ENCODE measurements at regions not wholly inside any gene's neighbourhood (a gene's known extent, or its start where the extent isn't known, plus 50 kb on each side); places are given as distances from the start of the nearest gene placed in this dataset.
"Not testable (repeated sequence)": the region's sequence is repeated elsewhere in the genome, so short reads cannot be mapped to it uniquely, and the experiment has no call there.

GRCh38 chr3:144770281-144770680 is 798.7 kb downstream of the DIPK2A start:
- DNase-seq = no peak

- DNase-seq = peak in 1 of 2 donors; percentile 40
Measured at GRCh38 chr3:144770915-144771351, 799.3 kb downstream of the DIPK2A start.

DNA sequence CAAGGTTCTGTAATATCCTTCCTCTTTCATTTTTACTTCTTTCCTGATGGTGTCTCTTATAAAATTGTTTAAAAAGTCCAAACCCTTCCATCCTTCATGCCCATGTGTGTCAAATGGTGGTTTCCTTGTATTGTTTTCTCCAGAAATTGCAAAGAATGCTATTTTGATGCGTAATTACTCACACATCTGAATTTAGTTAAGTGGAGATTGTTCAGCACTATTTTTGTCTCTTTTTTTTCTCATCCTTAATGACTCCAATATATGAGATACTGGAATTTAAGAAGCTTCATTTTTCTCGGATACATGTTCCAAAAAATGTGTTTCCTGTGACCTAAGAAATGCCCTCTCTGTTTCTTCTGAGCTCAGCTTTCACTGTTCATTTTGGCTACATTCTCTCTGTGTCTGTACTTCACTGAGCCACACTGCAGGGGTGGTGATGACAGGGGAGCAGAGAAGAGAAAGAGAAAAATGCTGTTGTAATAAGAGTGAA is 799.8 kb downstream of the DIPK2A start:
- no peak for DNase-seq

- no peak for DNase-seq
Measured at GRCh38 chr3:144772372-144772771, 800.7 kb downstream of the DIPK2A start.

DNA sequence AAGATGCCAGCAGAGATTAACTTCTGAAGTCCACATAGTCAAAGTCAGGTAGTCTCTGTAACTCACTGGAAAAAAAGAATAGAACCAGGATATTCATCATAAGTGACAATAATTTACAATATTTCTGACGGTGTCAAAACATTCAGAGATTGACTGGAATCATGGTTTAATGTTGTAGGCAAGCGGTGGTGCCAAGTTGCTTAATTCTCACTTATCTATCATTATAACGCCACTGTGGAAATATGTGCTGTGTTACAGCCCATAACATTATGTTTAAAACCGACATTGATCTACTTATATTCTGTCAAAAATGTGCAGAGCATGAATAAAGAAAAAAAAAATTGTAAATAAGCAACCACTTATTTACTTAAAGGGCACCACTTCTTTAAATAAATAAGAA is 801.7 kb downstream of the DIPK2A start:
- no peak for DNase-seq

DNA sequence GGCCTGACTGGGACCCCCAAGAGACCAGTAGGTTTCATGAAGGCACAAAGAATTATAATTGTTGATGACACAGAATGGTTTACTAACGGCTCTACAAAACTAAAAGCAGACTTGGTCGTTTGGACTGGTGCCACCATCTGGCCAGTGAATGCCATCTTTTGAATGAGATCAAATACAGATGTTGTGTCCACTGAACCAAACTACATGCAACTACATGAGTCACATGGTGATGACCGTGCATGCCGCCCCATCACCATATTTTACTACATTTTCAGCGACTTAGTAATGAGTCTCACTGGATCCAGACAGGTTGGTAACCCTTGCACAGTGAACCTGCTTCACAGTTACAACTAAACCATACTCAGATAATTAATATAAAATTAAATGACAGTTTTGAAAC is 803.3 kb downstream of the DIPK2A start:
- DNase-seq = no peak

DNA sequence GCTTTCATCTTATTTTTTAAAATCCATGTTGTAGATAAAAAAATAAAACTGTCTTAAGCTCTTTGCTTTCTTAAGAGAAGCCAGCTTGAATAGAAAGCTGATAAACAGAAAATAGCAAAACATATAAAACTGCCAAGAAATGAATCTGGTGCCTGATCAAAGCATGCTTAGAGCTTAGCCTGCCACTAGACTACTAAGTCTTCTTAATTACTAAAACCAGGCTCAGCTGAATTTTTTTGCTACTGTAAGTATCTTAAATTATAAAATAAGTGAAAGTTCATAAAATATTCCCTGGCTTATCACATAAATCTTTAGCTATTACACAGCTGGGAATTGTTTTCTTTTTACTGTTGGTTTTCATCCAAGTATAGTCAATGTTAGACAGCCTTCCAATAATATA is 803.9 kb downstream of the DIPK2A start:
- no peak for DNase-seq

- DNase-seq = no peak
Measured at GRCh38 chr3:144777906-144778305, 806.3 kb downstream of the DIPK2A start.

DNA sequence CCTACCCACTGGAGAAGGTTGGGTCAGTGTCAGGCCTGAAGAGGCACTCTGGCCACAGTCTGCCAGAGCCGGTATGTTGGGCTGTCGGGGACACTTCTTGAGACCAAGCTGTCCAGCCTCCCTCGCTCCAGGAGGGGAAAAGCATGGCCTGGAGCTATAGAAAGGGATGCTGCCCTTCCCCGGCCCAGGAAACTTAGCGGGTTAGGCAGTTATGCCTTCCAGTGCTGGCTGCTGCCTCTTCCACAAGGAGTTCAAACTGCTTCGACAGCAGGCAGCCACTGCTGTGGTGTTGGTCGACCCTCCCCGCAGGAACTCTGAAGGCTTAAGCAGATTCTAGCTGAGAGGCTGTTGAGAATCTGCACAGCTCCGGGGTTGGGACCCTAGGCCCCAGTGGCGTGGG is 819.4 kb downstream of the DIPK2A start:
- no peak for DNase-seq

- no peak for DNase-seq
Measured at GRCh38 chr3:144801890-144802289, 830.3 kb downstream of the DIPK2A start.

GRCh38 chr3:144809380-144809779 is 837.8 kb downstream of the DIPK2A start:
- DNase-seq = peak; percentile 76 to 84

- DNase-seq = peak; percentile 20 to 61
Measured at GRCh38 chr3:144810160-144810559, 838.5 kb downstream of the DIPK2A start.

GRCh38 chr3:144815655-144816054 is 844.0 kb downstream of the DIPK2A start:
- DNase-seq = no peak

DNA sequence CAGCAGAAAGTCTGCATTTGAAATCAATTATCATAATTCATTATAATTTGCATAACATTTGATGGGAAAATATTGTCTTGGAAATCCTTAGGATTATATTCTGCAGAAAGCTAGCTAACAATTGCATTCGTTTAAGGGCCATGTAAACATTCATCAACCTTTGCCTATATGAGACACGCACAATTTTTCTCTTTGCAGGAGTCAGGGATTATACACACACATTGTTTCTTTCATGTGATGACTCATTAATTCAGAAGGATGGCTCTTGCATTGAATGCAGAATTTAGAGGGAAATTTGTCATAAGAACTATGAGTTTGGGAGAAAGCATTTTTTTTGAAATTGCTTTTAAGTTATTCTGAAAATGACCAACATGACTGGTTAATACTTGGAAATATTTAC is 844.7 kb downstream of the DIPK2A start:
- DNase-seq = no peak

DNA sequence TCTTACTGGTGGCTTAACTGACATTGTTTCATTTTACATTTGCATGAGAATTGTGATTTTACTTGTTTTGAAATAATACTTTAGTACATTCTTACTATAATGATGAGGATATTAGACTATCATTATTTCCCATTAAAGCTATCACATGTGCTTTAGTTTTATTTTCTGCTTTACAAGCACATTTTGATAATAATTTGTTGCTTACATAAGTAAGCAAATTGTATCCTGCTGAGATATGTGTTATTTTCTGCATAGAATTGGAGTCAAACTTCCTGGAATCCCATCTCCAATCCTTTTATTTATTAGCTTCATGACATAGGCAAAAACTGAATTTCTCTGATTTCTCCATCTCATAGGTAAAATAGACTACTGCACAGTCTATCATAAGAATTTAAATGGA is 847.4 kb downstream of the DIPK2A start:
- no peak for DNase-seq

DNA sequence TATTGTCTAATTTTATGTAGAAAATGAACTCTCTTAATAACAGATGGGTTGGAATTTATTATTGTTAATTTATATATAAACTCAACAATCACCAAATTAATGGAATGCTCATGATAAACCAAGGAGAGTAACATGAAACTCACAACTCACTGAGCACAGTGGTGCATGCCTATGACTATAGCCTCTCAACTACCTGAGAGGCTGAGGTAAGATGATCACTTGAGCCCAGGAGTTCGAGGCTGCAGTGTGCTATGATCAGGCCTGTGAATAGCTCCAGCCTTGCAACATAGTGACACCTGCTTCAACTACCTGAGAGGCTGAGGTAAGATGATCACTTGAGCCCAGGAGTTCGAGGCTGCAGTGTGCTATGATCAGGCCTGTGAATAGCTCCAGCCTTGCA is 848.6 kb downstream of the DIPK2A start:
- DNase-seq = not testable (repeated sequence)

DNA sequence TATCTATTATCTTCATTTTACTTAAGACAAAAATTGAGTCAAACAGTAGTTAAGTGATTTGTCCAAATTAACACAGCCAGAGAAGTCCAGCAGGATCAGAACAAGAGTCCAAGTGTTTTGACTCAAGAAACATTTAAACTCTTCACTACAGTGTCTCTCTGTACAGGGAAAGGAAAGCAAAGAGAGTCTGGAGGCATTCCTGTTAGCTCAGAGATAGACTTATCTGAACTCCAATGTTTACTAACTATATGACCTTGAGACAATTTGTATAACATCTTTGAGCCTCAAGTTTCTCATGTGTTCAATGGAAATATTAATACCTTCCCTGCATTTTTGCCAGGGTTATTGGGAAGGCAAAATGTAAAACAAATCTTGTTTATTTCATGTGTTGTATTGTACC is 849.1 kb downstream of the DIPK2A start:
- no peak for DNase-seq

DNA sequence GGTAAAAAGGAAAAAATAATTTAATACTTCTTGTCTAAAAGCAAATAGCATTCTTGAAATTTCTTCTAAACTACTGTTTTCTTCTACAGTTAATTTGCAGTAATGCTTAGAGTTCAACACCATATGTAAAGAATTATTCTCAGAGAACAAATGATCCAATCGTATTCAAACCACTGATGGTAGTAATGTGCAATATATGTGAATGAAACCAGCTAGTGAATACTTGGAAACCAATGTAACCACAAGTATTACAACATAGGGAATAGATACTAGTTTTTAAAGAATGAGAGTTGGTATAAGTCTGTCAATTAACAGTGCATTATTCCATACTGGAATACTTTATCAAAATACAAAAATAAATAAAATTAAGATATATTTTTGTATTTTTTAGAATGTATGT is 850.0 kb downstream of the DIPK2A start:
- no peak for DNase-seq

DNA sequence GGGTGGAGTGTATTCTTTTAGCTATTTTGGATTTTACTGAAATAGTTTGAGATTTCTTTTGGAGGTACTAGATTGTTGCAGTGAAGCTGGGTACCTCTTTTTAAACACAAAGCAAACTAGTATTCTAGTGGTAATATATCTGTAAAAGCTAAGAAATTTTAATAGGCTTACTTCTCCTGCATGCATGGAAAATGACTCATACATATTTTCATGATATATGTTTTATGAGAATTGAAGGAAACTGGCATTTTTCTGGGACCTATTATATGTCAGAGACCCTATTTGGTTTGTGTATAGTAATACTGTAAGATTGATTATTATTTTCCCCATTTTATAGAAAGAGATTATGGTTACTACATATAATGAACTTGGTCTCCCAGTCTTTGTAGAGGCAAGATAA is 851.0 kb downstream of the DIPK2A start:
- DNase-seq = no peak

DNA sequence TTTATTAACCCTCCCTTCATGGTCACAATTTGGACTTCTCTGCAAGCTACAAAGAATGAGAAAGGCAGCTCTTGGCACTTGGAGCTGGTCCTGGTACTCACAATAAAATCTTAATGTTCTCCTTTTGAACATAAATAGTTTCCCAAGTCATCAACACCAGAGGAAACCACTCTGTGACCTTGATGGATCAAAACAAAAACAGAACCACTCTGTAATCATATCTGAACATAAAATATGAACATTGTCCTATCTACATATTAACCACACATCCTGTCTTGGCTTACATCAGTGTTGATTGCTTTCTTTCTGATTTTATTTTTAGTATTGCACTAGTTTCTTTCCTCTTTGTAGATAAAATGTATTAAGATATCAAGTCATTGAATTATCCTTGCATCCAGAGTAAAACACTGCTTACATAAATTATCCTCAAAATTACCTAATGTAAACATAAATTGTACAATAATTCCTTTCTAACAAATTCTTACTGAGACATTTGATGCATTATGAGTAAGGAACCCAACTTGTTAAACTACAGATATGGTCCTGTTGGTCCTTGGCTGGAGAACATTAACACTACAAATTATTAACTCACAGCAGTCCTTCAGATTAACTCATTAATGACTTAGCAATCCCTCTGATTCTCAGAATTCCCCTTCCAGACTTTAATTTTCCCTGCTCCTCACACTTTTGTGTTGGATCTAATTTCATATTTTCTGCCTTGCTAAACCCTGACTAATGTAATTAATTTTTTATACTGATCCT is 860.5 kb downstream of the DIPK2A start:
- no peak for DNase-seq

GRCh38 chr3:144839991-144840390 is 868.4 kb downstream of the DIPK2A start:
- no peak for DNase-seq

DNA sequence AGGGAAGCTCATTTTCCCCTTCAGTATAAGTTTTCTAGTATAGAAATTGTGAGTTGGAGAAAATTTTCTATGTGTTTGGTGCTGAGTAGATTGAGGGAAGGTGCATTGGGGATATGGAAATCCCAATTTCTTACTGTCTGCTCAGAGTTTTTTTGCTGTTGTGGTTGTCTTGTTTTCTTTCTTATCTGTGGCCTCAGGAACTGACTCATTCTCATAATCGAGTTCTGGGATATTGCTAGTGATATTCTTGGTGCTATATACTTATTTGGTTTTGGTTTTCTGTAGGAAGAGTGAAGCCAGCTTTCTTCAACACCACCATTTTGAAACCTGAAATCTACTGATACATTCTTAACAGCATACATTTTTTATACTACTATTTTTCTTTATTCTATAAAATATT is 869.2 kb downstream of the DIPK2A start:
- DNase-seq = no peak

DNA sequence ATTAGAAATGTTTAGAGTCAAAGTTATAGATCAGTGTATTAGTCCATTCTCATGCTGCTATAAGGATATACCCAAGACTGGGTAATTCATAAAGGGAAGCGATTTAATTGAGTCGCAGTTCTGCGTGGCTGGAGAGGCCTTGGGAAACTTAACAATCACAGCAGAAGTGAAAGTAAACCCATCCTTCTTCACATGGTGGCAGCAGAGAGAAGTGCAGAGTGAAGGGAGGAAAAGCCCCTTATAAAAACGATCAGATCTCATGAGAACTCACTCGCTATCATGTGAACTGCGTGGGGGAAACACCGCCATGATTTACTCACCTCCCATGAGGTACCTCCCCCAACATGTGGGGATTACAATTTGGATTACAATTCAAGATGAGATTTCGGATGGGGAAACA is 871.5 kb downstream of the DIPK2A start:
- DNase-seq = peak; percentile 33 to 34

- peak; percentile 83 to 93 for DNase-seq
Measured at GRCh38 chr3:144852999-144853398, 881.4 kb downstream of the DIPK2A start.

DNA sequence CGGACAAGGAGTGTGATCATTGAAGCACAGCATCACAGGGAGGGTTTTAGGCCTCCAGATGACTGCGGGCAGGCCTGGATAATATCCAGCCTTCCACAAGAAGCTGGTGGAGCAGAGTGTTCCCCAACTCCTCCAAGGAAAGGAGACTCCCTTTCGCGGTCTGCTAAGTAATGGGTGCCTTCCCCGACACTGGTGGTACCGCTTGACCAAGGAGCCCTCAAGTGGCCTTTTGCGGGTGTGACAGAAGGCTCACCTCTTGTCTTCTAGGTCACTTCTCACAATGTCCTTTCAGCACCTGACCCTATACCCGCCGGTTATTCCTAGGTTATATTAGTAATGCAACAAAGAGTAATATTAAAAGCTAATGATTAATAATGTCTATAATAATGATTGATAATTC is 882.4 kb downstream of the DIPK2A start:
- not testable (repeated sequence) for DNase-seq
